GM12864 (cell line): ENCODE measurements at regions not wholly inside any gene's neighbourhood (a gene's known extent, or its start where the extent isn't known, plus 50 kb on each side); places are given as distances from the start of the nearest gene placed in this dataset.

Experiments used
- DNase-seq: peaks from one replicate; pipeline ENCODE4 v3.0.0-alpha.2; 2011; ENCODE audit warnings: low read depth
- H3K4me3 ChIP-seq: 2 replicates; pipeline ENCODE4 v1.5.1; 2011; ENCODE audit warnings: mild to moderate bottlenecking, low read depth, low read length, control low read depth
- TF ChIP-seq, protein P1 (sequence below): IDR thresholded peaks from 2 replicates; pipeline ENCODE4 v1.5.1; 2011; ENCODE audit warnings: low read depth, mild to moderate bottlenecking, moderate library complexity, low read length, control low read depth, inconsistent platforms; ENCODE audit errors: missing control alignments

DNA sequence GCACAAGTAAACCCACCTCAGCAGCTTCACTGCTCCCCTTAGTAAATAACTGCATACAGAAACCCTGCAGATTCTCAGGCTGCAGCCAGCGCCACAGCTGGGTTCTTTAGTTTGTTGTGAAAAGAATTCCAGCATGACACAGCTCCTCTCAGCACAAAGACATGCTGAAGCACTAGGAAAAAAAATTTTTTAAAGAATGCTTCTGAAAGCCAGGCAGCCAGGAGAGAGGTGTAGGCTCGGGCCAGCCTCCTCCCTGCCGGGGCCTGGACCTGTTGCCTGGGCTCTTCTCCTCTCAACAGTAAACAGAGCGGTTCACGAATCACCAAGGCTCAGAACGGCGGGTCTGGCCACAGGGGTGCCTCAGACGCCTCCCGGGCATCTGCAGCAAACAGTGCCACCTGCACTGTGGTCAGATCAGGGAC is 95.7 kb upstream of the POU3F3 start:
- TF ChIP-seq, protein P1, sequence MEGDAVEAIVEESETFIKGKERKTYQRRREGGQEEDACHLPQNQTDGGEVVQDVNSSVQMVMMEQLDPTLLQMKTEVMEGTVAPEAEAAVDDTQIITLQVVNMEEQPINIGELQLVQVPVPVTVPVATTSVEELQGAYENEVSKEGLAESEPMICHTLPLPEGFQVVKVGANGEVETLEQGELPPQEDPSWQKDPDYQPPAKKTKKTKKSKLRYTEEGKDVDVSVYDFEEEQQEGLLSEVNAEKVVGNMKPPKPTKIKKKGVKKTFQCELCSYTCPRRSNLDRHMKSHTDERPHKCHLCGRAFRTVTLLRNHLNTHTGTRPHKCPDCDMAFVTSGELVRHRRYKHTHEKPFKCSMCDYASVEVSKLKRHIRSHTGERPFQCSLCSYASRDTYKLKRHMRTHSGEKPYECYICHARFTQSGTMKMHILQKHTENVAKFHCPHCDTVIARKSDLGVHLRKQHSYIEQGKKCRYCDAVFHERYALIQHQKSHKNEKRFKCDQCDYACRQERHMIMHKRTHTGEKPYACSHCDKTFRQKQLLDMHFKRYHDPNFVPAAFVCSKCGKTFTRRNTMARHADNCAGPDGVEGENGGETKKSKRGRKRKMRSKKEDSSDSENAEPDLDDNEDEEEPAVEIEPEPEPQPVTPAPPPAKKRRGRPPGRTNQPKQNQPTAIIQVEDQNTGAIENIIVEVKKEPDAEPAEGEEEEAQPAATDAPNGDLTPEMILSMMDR, result no peak
- H3K4me3 ChIP-seq, result no peak overlapping the region
- DNase-seq, result no peak

DNA sequence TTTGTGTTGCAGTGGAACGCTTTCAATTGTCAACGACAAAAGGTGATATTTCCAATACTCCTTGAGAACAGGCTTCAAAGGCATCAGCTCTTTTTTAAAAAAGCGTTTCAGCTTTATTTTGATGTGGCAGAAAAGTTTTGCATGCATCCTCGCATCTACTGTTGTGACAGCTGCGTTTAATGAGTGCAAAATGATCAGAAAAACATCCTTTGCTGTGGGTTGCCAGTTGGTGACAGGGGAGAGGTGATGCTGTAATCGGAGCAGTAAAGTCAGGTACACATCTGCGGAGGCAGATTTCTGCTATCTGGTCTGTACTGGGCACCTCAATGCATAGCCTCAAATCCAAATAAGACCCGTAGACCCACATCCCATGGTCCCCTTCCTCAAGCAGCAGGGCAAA is 91.9 kb upstream of the POU3F3 start:
- DNase-seq, result no peak
- H3K4me3 ChIP-seq, result no peak overlapping the region
- TF ChIP-seq, protein P1, result no peak

DNA sequence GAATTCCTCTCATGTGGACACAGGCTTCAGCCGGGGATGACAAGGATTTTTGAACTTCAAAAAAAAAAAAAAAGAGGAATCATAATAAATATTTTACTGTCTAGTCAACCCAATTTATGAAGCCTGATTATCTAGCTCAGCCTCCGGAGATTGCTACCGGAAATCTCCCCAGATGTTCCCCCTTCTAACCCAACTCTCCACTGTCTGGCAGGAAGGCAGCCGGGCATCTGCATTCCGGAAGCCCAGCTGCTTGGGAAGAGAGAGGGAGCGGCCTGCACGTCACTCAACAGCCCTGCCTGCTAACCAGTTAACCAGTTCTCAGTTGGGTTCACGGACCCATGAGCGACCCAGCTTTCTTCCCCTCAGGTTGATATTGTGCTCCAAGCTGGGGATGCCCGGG is 87.2 kb upstream of the POU3F3 start:
- DNase-seq, result no peak
- H3K4me3 ChIP-seq, result no peak overlapping the region
- TF ChIP-seq, protein P1, result no peak

DNA sequence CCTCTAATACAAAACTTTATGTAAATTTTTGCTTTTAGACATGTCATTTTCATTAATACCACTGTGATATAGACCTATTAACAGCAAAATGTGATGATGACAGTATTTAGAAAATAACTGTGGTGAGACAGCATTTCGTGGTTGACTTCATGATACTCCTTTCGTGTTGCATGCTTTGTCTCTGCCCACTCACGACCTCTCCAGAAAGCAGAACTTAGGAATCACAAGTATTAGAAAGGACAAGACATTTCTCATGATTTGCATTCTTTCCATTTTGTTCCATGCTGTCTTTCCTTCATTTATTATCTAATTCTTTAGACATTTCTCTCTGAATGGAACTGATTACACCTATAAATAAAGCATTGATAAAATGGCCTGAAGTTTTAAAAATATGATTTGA is 85.2 kb upstream of the POU3F3 start:
- no peak overlapping the region for H3K4me3 ChIP-seq
- TF ChIP-seq, protein P1, result no peak
- no peak for DNase-seq

DNA sequence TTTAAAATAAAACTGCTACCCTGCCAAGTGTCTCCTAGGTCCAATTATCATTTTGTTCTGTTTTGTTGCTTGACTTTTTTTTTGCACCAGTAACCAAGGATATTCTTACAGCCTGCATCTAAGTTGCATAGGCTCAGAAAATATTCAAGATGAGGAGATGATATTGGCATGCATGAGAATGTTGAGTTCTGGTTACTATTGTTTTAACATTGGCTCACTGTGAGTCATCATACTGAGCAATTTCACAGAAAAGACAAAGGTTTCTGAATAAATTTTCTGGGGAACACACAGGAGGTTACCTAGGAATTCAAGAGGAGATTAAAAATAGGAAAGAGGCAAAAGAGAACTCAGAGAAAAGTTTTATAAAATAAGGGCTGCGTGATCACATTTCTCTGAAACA is 84.8 kb upstream of the POU3F3 start:
- DNase-seq, result no peak
- TF ChIP-seq, protein P1, result no peak
- H3K4me3 ChIP-seq, result no peak overlapping the region

DNA sequence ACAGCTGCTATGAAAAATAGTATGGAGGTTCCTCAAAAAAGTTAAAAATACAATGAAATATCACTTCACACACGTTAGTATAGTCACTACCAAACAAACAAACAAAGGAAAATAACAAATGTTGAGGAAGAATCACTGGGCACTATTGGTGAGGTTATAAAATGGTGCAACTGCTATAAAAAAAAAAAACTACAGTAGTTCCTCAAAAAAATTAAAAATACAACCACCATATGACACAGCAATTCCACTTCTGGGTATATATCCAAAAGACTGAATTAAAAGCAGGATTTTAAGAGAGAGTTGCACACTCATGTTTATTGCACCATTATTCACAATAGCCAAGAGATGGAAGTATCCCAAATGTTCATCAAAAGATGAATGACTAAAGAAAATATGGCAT is 80.9 kb upstream of the POU3F3 start:
- DNase-seq, result no peak
- TF ChIP-seq, protein P1, result no peak
- H3K4me3 ChIP-seq, result no peak overlapping the region

DNA sequence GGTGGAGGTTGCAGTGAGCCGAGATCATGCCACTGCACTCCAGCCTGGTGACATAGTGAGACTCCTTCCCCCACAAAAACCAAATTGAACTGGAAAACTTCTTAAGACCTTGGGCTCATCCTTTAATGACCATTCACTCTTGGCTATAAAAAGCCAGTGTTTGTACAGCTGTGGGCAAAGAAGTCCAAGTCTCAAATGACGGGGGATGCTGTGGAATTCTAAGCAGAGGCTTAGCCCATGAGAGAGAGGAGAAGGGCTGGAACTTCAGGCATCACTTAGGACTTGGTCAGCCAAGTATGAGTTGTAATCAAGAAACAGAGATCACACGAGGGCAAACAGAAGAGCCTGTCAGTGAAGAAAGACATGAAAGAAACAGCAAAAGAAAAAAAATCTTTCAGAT is 79.3 kb upstream of the POU3F3 start:
- DNase-seq, result no peak
- H3K4me3 ChIP-seq, result no peak overlapping the region
- TF ChIP-seq, protein P1, result no peak
